ENCODE measurements at regions not wholly inside any gene's neighbourhood (a gene's known extent, or its start where the extent isn't known, plus 50 kb on each side); places are given as distances from the start of the nearest gene placed in this dataset.

- Histone ChIP-seq H3K9ac (no peak overlapping the region), H3K27me3 (ENCODE audit: insufficient read depth, low read depth) (no peaks in the 10 kb centered on the region), H3K4me1 (ENCODE audit: low read depth, poor library complexity, severe bottlenecking) (no peaks in the 10 kb centered on the region), H3K27ac (no peak overlapping the region), H3K79me2 (ENCODE audit: insufficient read depth, low read depth) (no peaks in the 10 kb centered on the region), H3K4me3 (IDR thresholded peaks at IDR 0.05; ENCODE audit: insufficient read depth, low read depth, low read length) (no peak overlapping the region), H3K4me2 (no peak overlapping the region), H2AFZ (ENCODE audit: low read depth) (no peak overlapping the region), H4K20me1 (ENCODE audit: insufficient read depth) (no peaks in the 10 kb centered on the region), H3K36me3 (ENCODE audit: insufficient read depth) (no peaks in the 10 kb centered on the region)
- no peak for TF ChIP-seq CTCF (conservative IDR thresholded peaks at IDR 0.05; ENCODE audit: low read depth, low read length)
Observed at GRCh38 chr5:65075623-65076250, 307.0 kb downstream of the CWC27 start.

- Histone ChIP-seq H3K27ac (no peak overlapping the region), H3K36me3 (ENCODE audit: insufficient read depth) (no peaks in the 10 kb centered on the region)
Observed at GRCh38 chr5:65076251-65076869, 307.6 kb downstream of the CWC27 start.

GRCh38 chr5:65077653-65078052, 308.9 kb downstream of the CWC27 start:
- no peak overlapping the region for H3K9ac ChIP-seq
- no peaks in the 10 kb centered on the region for H4K20me1 ChIP-seq (ENCODE audit: insufficient read depth)
- no peaks in the 10 kb centered on the region for H3K27me3 ChIP-seq (ENCODE audit: insufficient read depth, low read depth)
- TF ChIP-seq CTCF (conservative IDR thresholded peaks at IDR 0.05; ENCODE audit: low read depth, low read length) = no peak
- no peaks in the 10 kb centered on the region for H3K79me2 ChIP-seq (ENCODE audit: insufficient read depth, low read depth)
- no peaks in the 10 kb centered on the region for H3K36me3 ChIP-seq (ENCODE audit: insufficient read depth)
- H3K4me1 ChIP-seq (ENCODE audit: low read depth, poor library complexity, severe bottlenecking) = no peaks in the 10 kb centered on the region
- no peak overlapping the region for H3K27ac ChIP-seq
- H3K4me2 ChIP-seq = no peak overlapping the region
- H2AFZ ChIP-seq (ENCODE audit: low read depth) = no peak overlapping the region
- no peak overlapping the region for H3K4me3 ChIP-seq (IDR thresholded peaks at IDR 0.05; ENCODE audit: insufficient read depth, low read depth, low read length)

More at GRCh38 chr5:65076251-65076869, 307.6 kb downstream of the CWC27 start:
- no peak overlapping the region for H2AFZ ChIP-seq (ENCODE audit: low read depth)
- H3K79me2 ChIP-seq (ENCODE audit: insufficient read depth, low read depth) = no peaks in the 10 kb centered on the region
- no peak overlapping the region for H3K4me2 ChIP-seq
- no peak overlapping the region for H3K9ac ChIP-seq
- H3K4me1 ChIP-seq (ENCODE audit: low read depth, poor library complexity, severe bottlenecking) = no peaks in the 10 kb centered on the region
- H3K4me3 ChIP-seq (IDR thresholded peaks at IDR 0.05; ENCODE audit: insufficient read depth, low read depth, low read length) = no peak overlapping the region
- H4K20me1 ChIP-seq (ENCODE audit: insufficient read depth) = no peaks in the 10 kb centered on the region
- TF ChIP-seq CTCF (conservative IDR thresholded peaks at IDR 0.05; ENCODE audit: low read depth, low read length) = peak; percentile 65
- no peaks in the 10 kb centered on the region for H3K27me3 ChIP-seq (ENCODE audit: insufficient read depth, low read depth)

GRCh38 chr5:65078331-65078730, 309.6 kb downstream of the CWC27 start:
- Histone ChIP-seq H3K4me1 (ENCODE audit: low read depth, poor library complexity, severe bottlenecking) (no peaks in the 10 kb centered on the region), H4K20me1 (ENCODE audit: insufficient read depth) (no peaks in the 10 kb centered on the region), H3K9ac (no peak overlapping the region), H3K27ac (no peak overlapping the region), H3K36me3 (ENCODE audit: insufficient read depth) (no peaks in the 10 kb centered on the region), H3K79me2 (ENCODE audit: insufficient read depth, low read depth) (no peaks in the 10 kb centered on the region), H2AFZ (ENCODE audit: low read depth) (no peak overlapping the region), H3K27me3 (ENCODE audit: insufficient read depth, low read depth) (no peaks in the 10 kb centered on the region), H3K4me3 (IDR thresholded peaks at IDR 0.05; ENCODE audit: insufficient read depth, low read depth, low read length) (no peak overlapping the region), H3K4me2 (no peak overlapping the region)
- TF ChIP-seq CTCF (conservative IDR thresholded peaks at IDR 0.05; ENCODE audit: low read depth, low read length) = no peak

Measured in KMS-11 (cell line).